K562 (cell line): ENCODE measurements at regions not wholly inside any gene's neighbourhood (a gene's known extent, or its start where the extent isn't known, plus 50 kb on each side); places are given as distances from the start of the nearest gene placed in this dataset.

Experiments used
- ATAC-seq: fragments of 200-7000 bp; cut with Tn5 transposase; 3 replicates; pipeline ENCODE4 v1.9.1; 2020; ENCODE audit warnings: moderate library complexity
- BruUV-seq: library from RNA; stranded (reverse); fragments of 400-500 nt; replicated peaks from 2 replicates; lab custom pipeline; 2021; lab: Mats Ljungman, UMichigan
- CTCF ChIA-PET: fragments of 300-600 bp; formaldehyde crosslinking; extraction: SDS; loops from one replicate; lab custom pipeline; 2021; ENCODE audit warnings: low intra/inter-chr PET ratio; lab: Yijun Ruan, JAX
- POLR2A ChIA-PET: fragments of 300-600, 350-650 bp; sonication (Branson Sonifier 250); formaldehyde crosslinking; extraction: SDS; loops from one replicate; lab custom pipeline; 2021; ENCODE audit warnings: antibody characterized with exemption, inconsistent platforms; lab: Yijun Ruan, JAX
- DNase-seq, 4 experiments: peaks; one replicate each; pipeline versions ENCODE4 v3.0.0 to v3.0.0-alpha.2; 2011 to 2018; ENCODE audit warnings: low spot score in 3 of 4, mixed read lengths in 3 of 4; ENCODE audit errors: extremely low read depth in 1 of 4
- FAIRE-seq: peaks from 2 replicates; lab custom pipeline; 2011; peaks lifted over from hg19 to GRCh38; lab: Jason Lieb, UNC
- H2AFZ ChIP-seq: 2 replicates; pipeline ENCODE4 v1.6.0; 2011; ENCODE audit warnings: low read depth, low read length, control low read depth, inconsistent platforms
- H3K27ac ChIP-seq: fragments of 200-600 bp; 3 replicates; pipeline ENCODE4 v1.8.0; 2011; ENCODE audit warnings: low read depth, mild to moderate bottlenecking, control low read depth, inconsistent platforms, low read length, moderate library complexity, mixed read lengths; ENCODE audit errors: extremely low read depth
- H3K27me3 ChIP-seq, 2 experiments: fragments of 300-600 bp in 1 of 2; 2 replicates in 1 of 2; 3 replicates in 1 of 2; pipeline versions ENCODE4 v1.6.0 to v1.8.0; 2011; ENCODE audit warnings: inconsistent platforms in 2 of 2, low read length in 2 of 2, mild to moderate bottlenecking in 1 of 2, mixed read lengths in 1 of 2, moderate library complexity in 1 of 2; ENCODE audit not compliant: control insufficient read depth in 2 of 2, insufficient read depth in 2 of 2
- H3K36me3 ChIP-seq: fragments of 300-600 bp; 3 replicates; pipeline ENCODE4 v1.8.0; 2011; ENCODE audit warnings: mild to moderate bottlenecking, low read length, inconsistent platforms; ENCODE audit not compliant: control insufficient read depth, insufficient read depth
- H3K4me1 ChIP-seq, 2 experiments: fragments of 200-600 bp in 1 of 2; replicated peaks in 1 of 2; 2 replicates in 1 of 2; 3 replicates in 1 of 2; pipeline versions ENCODE4 v1.5.1 to v1.8.0; 2011; ENCODE audit warnings: inconsistent platforms in 2 of 2, low read length in 2 of 2, mild to moderate bottlenecking in 1 of 2, mixed read lengths in 1 of 2, moderate library complexity in 1 of 2; ENCODE audit not compliant: control insufficient read depth in 2 of 2, insufficient read depth in 2 of 2
- H3K4me2 ChIP-seq: 2 replicates; pipeline ENCODE4 v1.6.1; 2011; ENCODE audit warnings: low read length, control low read depth, inconsistent platforms, mixed read lengths; ENCODE audit not compliant: insufficient read depth
- H3K4me3 ChIP-seq: fragments of 200-600 bp; sonication (generic), shearing (Covaris generic); 2 replicates; pipeline ENCODE4 v1.5.1; 2016; ENCODE audit warnings: control low read depth, inconsistent platforms
- H3K79me2 ChIP-seq: fragments of 200-600 bp; 3 replicates; pipeline ENCODE4 v1.8.0; 2011; ENCODE audit warnings: low read length, inconsistent platforms; ENCODE audit not compliant: control insufficient read depth, insufficient read depth
- H3K9ac ChIP-seq, 2 experiments: 2 replicates each; pipeline versions ENCODE4 v1.6.0 to v1.6.1; 2011; ENCODE audit warnings: low read depth in 2 of 2, low read length in 2 of 2, control low read depth in 1 of 2, inconsistent platforms in 1 of 2, mild to moderate bottlenecking in 1 of 2, mixed read lengths in 1 of 2; ENCODE audit not compliant: insufficient read depth in 1 of 2
- H3K9me1 ChIP-seq: one replicate; pipeline ENCODE4 v1.6.0; 2011; ENCODE audit warnings: inconsistent platforms, mild to moderate bottlenecking, low read length, moderate library complexity; ENCODE audit not compliant: control insufficient read depth, insufficient read depth
- H3K9me3 ChIP-seq: replicated peaks from 2 replicates; pipeline ENCODE4 v1.5.1; 2011; ENCODE audit warnings: low read depth, low read length, inconsistent platforms; ENCODE audit not compliant: control insufficient read depth, insufficient read depth
- H4K20me1 ChIP-seq: replicated peaks from 2 replicates; pipeline ENCODE4 v1.6.1; 2011; ENCODE audit warnings: low read length, inconsistent platforms, mixed read lengths; ENCODE audit not compliant: control insufficient read depth, insufficient read depth
- NEUROD1 ChIP-seq: fragments of 150-350 bp; IDR thresholded peaks from 2 replicates; pipeline ENCODE4 v1.6.1; 2014; ENCODE audit warnings: borderline replicate concordance, low read length, low read depth; ENCODE audit not compliant: partially characterized antibody
- NR2C1 ChIP-seq, 2 experiments: fragments of 450-650 bp; IDR thresholded peaks; 2 replicates each; pipeline ENCODE4 v1.6.1; 2017; ENCODE audit warnings: mild to moderate bottlenecking in 2 of 2, antibody characterized with exemption in 1 of 2, inconsistent platforms in 1 of 2, missing compliant biosample characterization in 1 of 2, missing genetic modification characterization in 1 of 2
- PHB2 ChIP-seq: fragments of 450-650 bp; IDR thresholded peaks from 2 replicates; pipeline ENCODE4 v1.6.1; 2017; ENCODE audit warnings: low read depth
- RB1 ChIP-seq: fragments of 450-650 bp; IDR thresholded peaks from 2 replicates; pipeline ENCODE4 v1.6.1; 2017; ENCODE audit warnings: low read depth, mild to moderate bottlenecking
- SRSF1 ChIP-seq: fragments of 200-400 bp; formaldehyde crosslinking; IDR thresholded peaks from 2 replicates; pipeline ENCODE4 v1.6.1; 2017; ENCODE audit warnings: mild to moderate bottlenecking, low read depth, low read length, moderate library complexity
- YY1 ChIP-seq, 3 experiments: IDR thresholded peaks; 2 replicates each; pipeline ENCODE4 v1.6.1; 2011; ENCODE audit warnings: low read length in 2 of 3, mild to moderate bottlenecking in 2 of 3, moderate library complexity in 2 of 3, borderline replicate concordance in 1 of 3, control low read depth in 1 of 3, low read depth in 1 of 3; ENCODE audit not compliant: insufficient read depth in 3 of 3, insufficient replicate concordance in 2 of 3, control insufficient read depth in 1 of 3, insufficient read length in 1 of 3; ENCODE audit errors: extremely low read depth in 1 of 3
- ZHX1 ChIP-seq: fragments of 150-350 bp; conservative IDR thresholded peaks from 2 replicates; pipeline ENCODE4 v1.6.1; 2014; ENCODE audit warnings: low read length
- ZNF586 ChIP-seq: fragments of 450-650 bp; formaldehyde crosslinking; conservative IDR thresholded peaks from 2 replicates; pipeline ENCODE4 v1.4.0; 2020; ENCODE audit warnings: mild to moderate bottlenecking, moderate library complexity
- WGBS: fragments of 100-300 bp; shearing (Covaris generic); methylation state at CpG from one replicate; pipeline ENCODE4 v1.1.6; 2016; ENCODE audit warnings: low coverage, mixed read lengths; ENCODE audit not compliant: insufficient coverage; ENCODE audit errors: missing lambda C conversion rate; 5-methylcytosine and 5-hydroxymethylcytosine counted together
- in situ Hi-C: fragments of 300-500 bp; cut with MboI; formaldehyde crosslinking; loops from 4 replicates; pipeline ENCODE4 v1.15.0; 2018; ENCODE audit warnings: inconsistent platforms, mixed read lengths
- intact Hi-C: fragments of 100-400 bp; cut with micrococcal nuclease; formaldehyde crosslinking; loops from 2 replicates; pipeline ENCODE4 v1.14.2; 2022
- TF ChIP-seq, protein P1 (sequence below): fragments of 450-650 bp; conservative IDR thresholded peaks from 2 replicates; pipeline ENCODE4 v1.6.1; 2016; ENCODE audit warnings: missing genetic modification characterization, low read depth, mild to moderate bottlenecking, control low read depth, missing compliant biosample characterization

DNA sequence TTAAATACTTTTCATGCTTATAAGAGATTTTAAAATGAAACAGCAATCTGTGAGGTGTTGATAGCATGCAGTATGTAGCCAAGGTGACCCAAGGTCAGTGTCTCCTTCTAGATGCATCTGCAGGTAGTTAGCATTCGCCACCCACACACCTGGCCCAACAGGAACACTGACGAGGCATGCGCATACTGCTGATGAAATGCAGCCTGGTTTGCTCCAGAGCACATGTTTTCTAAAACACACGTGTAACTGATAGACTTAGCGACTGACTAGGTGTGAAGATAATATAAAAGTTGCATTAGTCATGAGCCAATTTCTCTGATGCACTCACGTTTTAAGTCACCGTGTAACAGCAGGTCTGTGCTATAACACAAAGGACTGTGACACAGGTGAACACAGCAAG lies 77.1 kb upstream of the RPS6KA2 start:
- no peaks in the 10 kb centered on the region for H3K9me1 ChIP-seq
- no peak for TF ChIP-seq YY1 (IDR thresholded peaks at IDR 0.05; ENCODE audit: borderline replicate concordance in 1 of 3, control insufficient read depth in 1 of 3, extremely low read depth in 1 of 3, insufficient read depth in 3 of 3, insufficient read length in 1 of 3, insufficient replicate concordance in 2 of 3, low read depth in 1 of 3, low read length in 2 of 3)
- TF ChIP-seq NR2C1 (IDR thresholded peaks at IDR 0.05) = no peak
- no peak for TF ChIP-seq NR2C1 (tag; IDR thresholded peaks at IDR 0.05)
- no peak for TF ChIP-seq SRSF1
- no peak for TF ChIP-seq NEUROD1
- TF ChIP-seq RB1 = no peak
- TF ChIP-seq ZHX1 = no peak
- TF ChIP-seq, protein P1, sequence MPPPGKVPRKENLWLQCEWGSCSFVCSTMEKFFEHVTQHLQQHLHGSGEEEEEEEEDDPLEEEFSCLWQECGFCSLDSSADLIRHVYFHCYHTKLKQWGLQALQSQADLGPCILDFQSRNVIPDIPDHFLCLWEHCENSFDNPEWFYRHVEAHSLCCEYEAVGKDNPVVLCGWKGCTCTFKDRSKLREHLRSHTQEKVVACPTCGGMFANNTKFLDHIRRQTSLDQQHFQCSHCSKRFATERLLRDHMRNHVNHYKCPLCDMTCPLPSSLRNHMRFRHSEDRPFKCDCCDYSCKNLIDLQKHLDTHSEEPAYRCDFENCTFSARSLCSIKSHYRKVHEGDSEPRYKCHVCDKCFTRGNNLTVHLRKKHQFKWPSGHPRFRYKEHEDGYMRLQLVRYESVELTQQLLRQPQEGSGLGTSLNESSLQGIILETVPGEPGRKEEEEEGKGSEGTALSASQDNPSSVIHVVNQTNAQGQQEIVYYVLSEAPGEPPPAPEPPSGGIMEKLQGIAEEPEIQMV (tag) = no peak
- no peak for TF ChIP-seq PHB2
- TF ChIP-seq ZNF586 (CRISPR knock-in tag) = no peak
- TF ChIP-seq, all 486 proteins: peak for 0
- FAIRE-seq (no peak), ATAC-seq (no peak), DNase-seq (no peak)
- no peaks in the 10 kb centered on the region for H3K79me2 ChIP-seq
- 3% methylated on average over 7 of the region's 7 CpGs for WGBS
- CTCF ChIA-PET = no interaction called here
- no peaks in the 10 kb centered on the region for H4K20me1 ChIP-seq
- in situ Hi-C loops (no loop called here), intact Hi-C loops (loop anchor here (10.0 kb wide), 1 partner anchor 429 kb away; no protein-coding TSS in a partner anchor)
- BruUV-seq = no TSS peak
- H3K36me3 ChIP-seq = no peaks in the 10 kb centered on the region
- H3K27ac ChIP-seq = no peak overlapping the region
- no peaks in the 10 kb centered on the region for H3K4me1 ChIP-seq
- H3K9me3 ChIP-seq = no peaks in the 10 kb centered on the region
- H3K4me2 ChIP-seq = no peak overlapping the region
- H3K27me3 ChIP-seq = peaks cover 9 to 32% of the 10 kb centered on the region in 2 experiments; a peak in 3 of 5 replicates
- H3K9ac ChIP-seq = no peak overlapping the region
- no peak overlapping the region for H2AFZ ChIP-seq
- no peak overlapping the region for H3K4me3 ChIP-seq
- POLR2A ChIA-PET = no interaction called here
